Tibial nerve (tissue), 4 donors: ENCODE measurements at regions not wholly inside any gene's neighbourhood (a gene's known extent, or its start where the extent isn't known, plus 50 kb on each side); places are given as distances from the start of the nearest gene placed in this dataset.

Source experiments
- EP300 ChIP-seq, 2 donors: sonication (generic); formaldehyde crosslinking; IDR thresholded peaks; one replicate each; pipeline ENCODE4 v1.6.1; 2017; ENCODE audit warnings: antibody characterized with exemption in 2 of 2, mild to moderate bottlenecking in 1 of 2
- POLR2A ChIP-seq, 2 donors: fragments of 450-650 bp; IDR thresholded peaks; one replicate each; pipeline ENCODE4 v1.6.1; 2017; ENCODE audit warnings: antibody characterized with exemption in 2 of 2, mild to moderate bottlenecking in 2 of 2, moderate library complexity in 2 of 2
- TF ChIP-seq, protein P1 (sequence below), 5 experiments: fragments of 200-600 bp in 3 of 5; fragments of 450-650 bp in 2 of 5; sonication (generic) in 3 of 5; IDR thresholded peaks; one replicate each; pipeline ENCODE4 v1.5.1; 2016 to 2019; ENCODE audit warnings: antibody characterized with exemption in 5 of 5, mild to moderate bottlenecking in 3 of 5, moderate library complexity in 2 of 5

DNA sequence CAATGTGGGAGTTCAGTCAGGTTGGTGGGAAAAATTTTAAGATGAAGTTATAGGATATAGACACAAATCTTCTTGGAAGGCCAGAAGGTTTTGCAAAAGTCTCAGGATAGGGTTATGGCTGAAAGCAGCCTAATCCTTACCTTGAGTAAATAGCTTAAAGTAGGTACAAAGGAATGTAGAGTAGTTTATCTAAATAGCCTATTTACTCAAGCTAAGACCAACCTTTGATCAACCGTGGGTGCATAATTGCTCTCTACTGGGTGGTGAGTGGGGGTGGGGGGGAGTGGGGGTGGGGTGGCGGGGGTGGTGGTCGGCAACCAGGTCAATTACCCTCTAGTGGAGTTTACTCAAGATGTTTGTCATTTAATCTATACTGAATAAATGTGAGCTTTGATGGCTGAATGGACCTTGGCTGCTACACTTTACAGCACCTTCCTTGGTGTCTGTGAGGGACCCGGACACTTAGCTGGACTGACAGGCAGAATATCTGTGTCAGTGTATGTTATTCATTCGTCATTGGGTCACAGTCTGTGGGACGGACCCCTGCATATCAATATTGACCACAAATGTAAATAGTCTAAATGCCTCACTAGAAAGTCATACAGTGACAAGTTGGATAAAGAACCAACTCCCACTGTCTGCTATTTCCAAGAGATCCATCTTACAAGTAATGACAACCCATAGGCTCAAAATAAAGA, 545.7 kb upstream of the PABPC4L start:
- TF ChIP-seq, protein P1, sequence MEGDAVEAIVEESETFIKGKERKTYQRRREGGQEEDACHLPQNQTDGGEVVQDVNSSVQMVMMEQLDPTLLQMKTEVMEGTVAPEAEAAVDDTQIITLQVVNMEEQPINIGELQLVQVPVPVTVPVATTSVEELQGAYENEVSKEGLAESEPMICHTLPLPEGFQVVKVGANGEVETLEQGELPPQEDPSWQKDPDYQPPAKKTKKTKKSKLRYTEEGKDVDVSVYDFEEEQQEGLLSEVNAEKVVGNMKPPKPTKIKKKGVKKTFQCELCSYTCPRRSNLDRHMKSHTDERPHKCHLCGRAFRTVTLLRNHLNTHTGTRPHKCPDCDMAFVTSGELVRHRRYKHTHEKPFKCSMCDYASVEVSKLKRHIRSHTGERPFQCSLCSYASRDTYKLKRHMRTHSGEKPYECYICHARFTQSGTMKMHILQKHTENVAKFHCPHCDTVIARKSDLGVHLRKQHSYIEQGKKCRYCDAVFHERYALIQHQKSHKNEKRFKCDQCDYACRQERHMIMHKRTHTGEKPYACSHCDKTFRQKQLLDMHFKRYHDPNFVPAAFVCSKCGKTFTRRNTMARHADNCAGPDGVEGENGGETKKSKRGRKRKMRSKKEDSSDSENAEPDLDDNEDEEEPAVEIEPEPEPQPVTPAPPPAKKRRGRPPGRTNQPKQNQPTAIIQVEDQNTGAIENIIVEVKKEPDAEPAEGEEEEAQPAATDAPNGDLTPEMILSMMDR (IDR thresholded peaks at IDR 0.05): no peak
- TF ChIP-seq EP300 (IDR thresholded peaks at IDR 0.05) (no peak), POLR2A (IDR thresholded peaks at IDR 0.05) (no peak)
